H1 (cell line): ENCODE measurements at regions not wholly inside any gene's neighbourhood (a gene's known extent, or its start where the extent isn't known, plus 50 kb on each side); places are given as distances from the start of the nearest gene placed in this dataset.

Experiments used
- TF ChIP-seq, protein P1 (sequence below): fragments of 300-600 bp; sonication (generic); IDR thresholded peaks from 2 replicates; pipeline ENCODE4 v1.7.1; 2012; ENCODE audit warnings: low read length, moderate library complexity, mild to moderate bottlenecking, inconsistent platforms; ENCODE audit not compliant: insufficient replicate concordance

DNA sequence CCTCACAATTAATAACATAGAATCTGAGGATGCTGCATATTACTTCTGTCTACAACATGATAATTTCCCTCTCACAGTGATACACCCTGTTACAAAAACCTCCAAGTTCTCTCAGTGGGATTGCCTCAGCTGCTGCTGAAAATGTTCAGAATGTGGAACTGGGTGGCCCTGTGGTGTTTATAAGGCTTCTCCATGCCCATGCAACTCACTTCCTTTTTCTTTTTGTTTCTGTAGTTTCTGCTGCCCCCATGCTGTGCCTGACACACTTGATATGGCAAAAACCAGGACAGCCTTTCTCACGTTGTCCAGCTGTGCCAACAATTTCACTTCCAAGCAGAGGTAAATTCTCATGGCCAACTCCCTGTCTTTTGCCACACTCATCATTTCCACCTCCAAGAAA lies 206.2 kb downstream of the RPIA start (continued):
- TF ChIP-seq, protein P1, sequence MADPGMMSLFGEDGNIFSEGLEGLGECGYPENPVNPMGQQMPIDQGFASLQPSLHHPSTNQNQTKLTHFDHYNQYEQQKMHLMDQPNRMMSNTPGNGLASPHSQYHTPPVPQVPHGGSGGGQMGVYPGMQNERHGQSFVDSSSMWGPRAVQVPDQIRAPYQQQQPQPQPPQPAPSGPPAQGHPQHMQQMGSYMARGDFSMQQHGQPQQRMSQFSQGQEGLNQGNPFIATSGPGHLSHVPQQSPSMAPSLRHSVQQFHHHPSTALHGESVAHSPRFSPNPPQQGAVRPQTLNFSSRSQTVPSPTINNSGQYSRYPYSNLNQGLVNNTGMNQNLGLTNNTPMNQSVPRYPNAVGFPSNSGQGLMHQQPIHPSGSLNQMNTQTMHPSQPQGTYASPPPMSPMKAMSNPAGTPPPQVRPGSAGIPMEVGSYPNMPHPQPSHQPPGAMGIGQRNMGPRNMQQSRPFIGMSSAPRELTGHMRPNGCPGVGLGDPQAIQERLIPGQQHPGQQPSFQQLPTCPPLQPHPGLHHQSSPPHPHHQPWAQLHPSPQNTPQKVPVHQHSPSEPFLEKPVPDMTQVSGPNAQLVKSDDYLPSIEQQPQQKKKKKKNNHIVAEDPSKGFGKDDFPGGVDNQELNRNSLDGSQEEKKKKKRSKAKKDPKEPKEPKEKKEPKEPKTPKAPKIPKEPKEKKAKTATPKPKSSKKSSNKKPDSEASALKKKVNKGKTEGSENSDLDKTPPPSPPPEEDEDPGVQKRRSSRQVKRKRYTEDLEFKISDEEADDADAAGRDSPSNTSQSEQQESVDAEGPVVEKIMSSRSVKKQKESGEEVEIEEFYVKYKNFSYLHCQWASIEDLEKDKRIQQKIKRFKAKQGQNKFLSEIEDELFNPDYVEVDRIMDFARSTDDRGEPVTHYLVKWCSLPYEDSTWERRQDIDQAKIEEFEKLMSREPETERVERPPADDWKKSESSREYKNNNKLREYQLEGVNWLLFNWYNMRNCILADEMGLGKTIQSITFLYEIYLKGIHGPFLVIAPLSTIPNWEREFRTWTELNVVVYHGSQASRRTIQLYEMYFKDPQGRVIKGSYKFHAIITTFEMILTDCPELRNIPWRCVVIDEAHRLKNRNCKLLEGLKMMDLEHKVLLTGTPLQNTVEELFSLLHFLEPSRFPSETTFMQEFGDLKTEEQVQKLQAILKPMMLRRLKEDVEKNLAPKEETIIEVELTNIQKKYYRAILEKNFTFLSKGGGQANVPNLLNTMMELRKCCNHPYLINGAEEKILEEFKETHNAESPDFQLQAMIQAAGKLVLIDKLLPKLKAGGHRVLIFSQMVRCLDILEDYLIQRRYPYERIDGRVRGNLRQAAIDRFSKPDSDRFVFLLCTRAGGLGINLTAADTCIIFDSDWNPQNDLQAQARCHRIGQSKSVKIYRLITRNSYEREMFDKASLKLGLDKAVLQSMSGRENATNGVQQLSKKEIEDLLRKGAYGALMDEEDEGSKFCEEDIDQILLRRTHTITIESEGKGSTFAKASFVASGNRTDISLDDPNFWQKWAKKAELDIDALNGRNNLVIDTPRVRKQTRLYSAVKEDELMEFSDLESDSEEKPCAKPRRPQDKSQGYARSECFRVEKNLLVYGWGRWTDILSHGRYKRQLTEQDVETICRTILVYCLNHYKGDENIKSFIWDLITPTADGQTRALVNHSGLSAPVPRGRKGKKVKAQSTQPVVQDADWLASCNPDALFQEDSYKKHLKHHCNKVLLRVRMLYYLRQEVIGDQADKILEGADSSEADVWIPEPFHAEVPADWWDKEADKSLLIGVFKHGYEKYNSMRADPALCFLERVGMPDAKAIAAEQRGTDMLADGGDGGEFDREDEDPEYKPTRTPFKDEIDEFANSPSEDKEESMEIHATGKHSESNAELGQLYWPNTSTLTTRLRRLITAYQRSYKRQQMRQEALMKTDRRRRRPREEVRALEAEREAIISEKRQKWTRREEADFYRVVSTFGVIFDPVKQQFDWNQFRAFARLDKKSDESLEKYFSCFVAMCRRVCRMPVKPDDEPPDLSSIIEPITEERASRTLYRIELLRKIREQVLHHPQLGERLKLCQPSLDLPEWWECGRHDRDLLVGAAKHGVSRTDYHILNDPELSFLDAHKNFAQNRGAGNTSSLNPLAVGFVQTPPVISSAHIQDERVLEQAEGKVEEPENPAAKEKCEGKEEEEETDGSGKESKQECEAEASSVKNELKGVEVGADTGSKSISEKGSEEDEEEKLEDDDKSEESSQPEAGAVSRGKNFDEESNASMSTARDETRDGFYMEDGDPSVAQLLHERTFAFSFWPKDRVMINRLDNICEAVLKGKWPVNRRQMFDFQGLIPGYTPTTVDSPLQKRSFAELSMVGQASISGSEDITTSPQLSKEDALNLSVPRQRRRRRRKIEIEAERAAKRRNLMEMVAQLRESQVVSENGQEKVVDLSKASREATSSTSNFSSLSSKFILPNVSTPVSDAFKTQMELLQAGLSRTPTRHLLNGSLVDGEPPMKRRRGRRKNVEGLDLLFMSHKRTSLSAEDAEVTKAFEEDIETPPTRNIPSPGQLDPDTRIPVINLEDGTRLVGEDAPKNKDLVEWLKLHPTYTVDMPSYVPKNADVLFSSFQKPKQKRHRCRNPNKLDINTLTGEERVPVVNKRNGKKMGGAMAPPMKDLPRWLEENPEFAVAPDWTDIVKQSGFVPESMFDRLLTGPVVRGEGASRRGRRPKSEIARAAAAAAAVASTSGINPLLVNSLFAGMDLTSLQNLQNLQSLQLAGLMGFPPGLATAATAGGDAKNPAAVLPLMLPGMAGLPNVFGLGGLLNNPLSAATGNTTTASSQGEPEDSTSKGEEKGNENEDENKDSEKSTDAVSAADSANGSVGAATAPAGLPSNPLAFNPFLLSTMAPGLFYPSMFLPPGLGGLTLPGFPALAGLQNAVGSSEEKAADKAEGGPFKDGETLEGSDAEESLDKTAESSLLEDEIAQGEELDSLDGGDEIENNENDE = no peak
